ENCODE measurements at regions not wholly inside any gene's neighbourhood (a gene's known extent, or its start where the extent isn't known, plus 50 kb on each side); places are given as distances from the start of the nearest gene placed in this dataset.
"Not testable (repeated sequence)": the region's sequence is repeated elsewhere in the genome, so short reads cannot be mapped to it uniquely, and the experiment has no call there.

- DNase-seq (ENCODE audit: low read depth): no peak
These were observed 463.2 kb downstream of the KLF12 start for GRCh38 chr13:73671011-73671410.

GRCh38 chr13:73667756-73668155 is 466.4 kb downstream of the KLF12 start:
- no peak for DNase-seq (ENCODE audit: low read depth)

GRCh38 chr13:73665261-73665660 is 468.9 kb downstream of the KLF12 start:
- no peak for DNase-seq (ENCODE audit: low read depth)

GRCh38 chr13:73664851-73665250 is 469.4 kb downstream of the KLF12 start:
- DNase-seq (ENCODE audit: low read depth): no peak

- DNase-seq (ENCODE audit: low read depth): no peak
These were observed 471.4 kb downstream of the KLF12 start for GRCh38 chr13:73662833-73663232.

- no peak for DNase-seq (ENCODE audit: low read depth)
These were observed 472.3 kb downstream of the KLF12 start for GRCh38 chr13:73661687-73662425.

GRCh38 chr13:73661066-73661465 is 473.1 kb downstream of the KLF12 start:
- DNase-seq (ENCODE audit: low read depth): no peak

- DNase-seq (ENCODE audit: low read depth): no peak
These were observed 475.6 kb downstream of the KLF12 start for GRCh38 chr13:73658639-73659038.

- DNase-seq (ENCODE audit: low read depth): no peak
These were observed 476.2 kb downstream of the KLF12 start for GRCh38 chr13:73657821-73658540.

GRCh38 chr13:73656863-73657262 is 477.3 kb downstream of the KLF12 start:
- no peak for DNase-seq (ENCODE audit: low read depth)

- no peak for DNase-seq (ENCODE audit: low read depth)
These were observed 480.5 kb downstream of the KLF12 start for GRCh38 chr13:73653688-73654087.

GRCh38 chr13:73647417-73647816 is 486.8 kb downstream of the KLF12 start:
- no peak for DNase-seq (ENCODE audit: low read depth)

GRCh38 chr13:73640476-73641179 is 493.6 kb downstream of the KLF12 start:
- DNase-seq (ENCODE audit: low read depth): not testable (repeated sequence)

- DNase-seq (ENCODE audit: low read depth): no peak
These were observed 498.9 kb downstream of the KLF12 start for GRCh38 chr13:73635166-73635787.

- DNase-seq (ENCODE audit: low read depth): no peak
These were observed 500.3 kb downstream of the KLF12 start for GRCh38 chr13:73633817-73634460.

- DNase-seq (ENCODE audit: low read depth): no peak
These were observed 502.8 kb downstream of the KLF12 start for GRCh38 chr13:73631411-73631810.

GRCh38 chr13:73625562-73626339 is 508.5 kb downstream of the KLF12 start:
- no peak for DNase-seq (ENCODE audit: low read depth)

- DNase-seq (ENCODE audit: low read depth): no peak
These were observed 510.9 kb downstream of the KLF12 start for GRCh38 chr13:73623281-73623680.

GRCh38 chr13:73622381-73622780 is 511.8 kb downstream of the KLF12 start:
- no peak for DNase-seq (ENCODE audit: low read depth)

GRCh38 chr13:73618275-73618865 is 515.8 kb downstream of the KLF12 start:
- DNase-seq (ENCODE audit: low read depth): no peak

- no peak for DNase-seq (ENCODE audit: low read depth)
These were observed 517.3 kb downstream of the KLF12 start for GRCh38 chr13:73616861-73617260.
